Right forelimb (tissue), 1 donor: ENCODE measurements at regions not wholly inside any gene's neighbourhood (a gene's known extent, or its start where the extent isn't known, plus 50 kb on each side); places are given as distances from the start of the nearest gene placed in this dataset.

Experiments used
- DNase-seq: peaks from one replicate; pipeline ENCODE4 v3.0.0-alpha.2; 2018

GRCh38 chr15:67006083-67007065, 59.0 kb upstream of the SMAD3 start:
- peak; percentile 20 for DNase-seq

GRCh38 chr15:67009576-67010569, 55.5 kb upstream of the SMAD3 start:
- peak; percentile 6 for DNase-seq

- DNase-seq, result peak; percentile 30
Measured at GRCh38 chr15:67010898-67011616, 54.3 kb upstream of the SMAD3 start.

GRCh38 chr15:67011617-67012005, 53.8 kb upstream of the SMAD3 start:
- no peak for DNase-seq

GRCh38 chr15:67013696-67014095, 51.7 kb upstream of the SMAD3 start:
- DNase-seq, result peak; percentile 77
